ENCODE measurements at regions not wholly inside any gene's neighbourhood (a gene's known extent, or its start where the extent isn't known, plus 50 kb on each side); places are given as distances from the start of the nearest gene placed in this dataset.

DNA sequence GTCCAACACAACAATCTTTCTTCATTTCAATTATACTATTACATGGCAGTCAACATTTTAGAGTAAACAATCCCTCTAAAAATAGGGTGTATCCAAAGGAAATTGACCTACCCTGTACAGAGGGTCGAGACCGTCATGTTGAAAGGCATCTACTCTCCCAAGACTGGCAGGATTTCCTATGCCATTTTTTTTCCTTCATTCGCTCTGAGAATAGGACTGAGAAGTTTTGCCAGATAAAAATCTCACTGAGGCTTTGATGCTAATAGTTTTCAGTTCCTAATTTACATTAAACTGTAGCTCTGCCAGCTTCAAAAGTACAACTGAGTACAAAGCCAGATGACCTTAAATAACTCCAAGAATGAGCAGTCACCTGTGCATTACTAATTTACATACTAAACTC lies 84.5 kb upstream of the SEMA3C start:
- DNase-seq (no peak), ATAC-seq (ENCODE audit: poor library complexity) (no peak)
- H3K9me3 Mint-ChIP-seq, result peaks cover 7% of the 10 kb centered on the region
- H3K36me3 Mint-ChIP-seq (ENCODE audit: low read depth), result no peaks in the 10 kb centered on the region
- ChIA-PET CTCF (no interaction called here), POLR2A (no interaction called here)
- Histone ChIP-seq H3K9me3 (ENCODE audit: control insufficient read depth in 1 of 2, insufficient read depth in 1 of 2, low read length in 2 of 2) (peaks cover 0 to 2% of the 10 kb centered on the region in 2 experiments), H3K4me1 (ENCODE audit: insufficient read depth, low read length) (no peaks in the 10 kb centered on the region), H3K36me3 (ENCODE audit: insufficient read depth, low read length) (no peaks in the 10 kb centered on the region), H3K27ac (ENCODE audit: low read depth in 1 of 2, low read length in 2 of 2) (no peak overlapping the region), H3K4me3 (ENCODE audit: low read length) (no peak overlapping the region), H3K27me3 (ENCODE audit: control insufficient read depth in 1 of 2, insufficient read depth in 2 of 2, low read length in 2 of 2) (no peaks in the 10 kb centered on the region)
- H3K4me1 Mint-ChIP-seq (ENCODE audit: low read depth), result no peaks in the 10 kb centered on the region
- H3K4me3 Mint-ChIP-seq, result no peak overlapping the region
- intact Hi-C loops (cut with DNase I, micrococcal nuclease), result no loop called here
- TF ChIP-seq CTCF (IDR thresholded peaks at IDR 0.05), result no peak
- H3K27me3 Mint-ChIP-seq, result no peaks in the 10 kb centered on the region
- H3K27ac Mint-ChIP-seq, result no peak overlapping the region

GRCh38 chr7:81002421-81002820 lies 83.6 kb upstream of the SEMA3C start:
- Histone ChIP-seq H3K36me3 (ENCODE audit: insufficient read depth, low read length) (no peaks in the 10 kb centered on the region), H3K27ac (ENCODE audit: low read depth in 1 of 2, low read length in 2 of 2) (no peak overlapping the region), H3K4me1 (ENCODE audit: insufficient read depth, low read length) (no peaks in the 10 kb centered on the region), H3K4me3 (ENCODE audit: low read length) (no peak overlapping the region), H3K9me3 (ENCODE audit: control insufficient read depth in 1 of 2, insufficient read depth in 1 of 2, low read length in 2 of 2) (peaks cover 0 to 7% of the 10 kb centered on the region in 2 experiments), H3K27me3 (ENCODE audit: control insufficient read depth in 1 of 2, insufficient read depth in 2 of 2, low read length in 2 of 2) (no peaks in the 10 kb centered on the region)
- intact Hi-C loops (cut with DNase I, micrococcal nuclease), result no loop called here
- no peak overlapping the region for H3K4me3 Mint-ChIP-seq
- H3K4me1 Mint-ChIP-seq (ENCODE audit: low read depth), result no peaks in the 10 kb centered on the region
- H3K27ac Mint-ChIP-seq, result no peak overlapping the region
- no peak for ATAC-seq (ENCODE audit: poor library complexity)
- H3K27me3 Mint-ChIP-seq, result no peaks in the 10 kb centered on the region
- TF ChIP-seq CTCF (IDR thresholded peaks at IDR 0.05), result no peak
- peaks cover 7% of the 10 kb centered on the region for H3K9me3 Mint-ChIP-seq
- no peak for DNase-seq
- ChIA-PET CTCF (no interaction called here), POLR2A (no interaction called here)
- H3K36me3 Mint-ChIP-seq (ENCODE audit: low read depth), result no peaks in the 10 kb centered on the region

- Mint-ChIP-seq H3K27me3 (no peaks in the 10 kb centered on the region), H3K27ac (no peak overlapping the region), H3K4me3 (no peak overlapping the region), H3K4me1 (ENCODE audit: low read depth) (no peaks in the 10 kb centered on the region), H3K36me3 (ENCODE audit: low read depth) (no peaks in the 10 kb centered on the region), H3K9me3 (peaks cover 7% of the 10 kb centered on the region)
- Histone ChIP-seq H3K27ac (ENCODE audit: low read depth in 1 of 2, low read length in 2 of 2) (no peak overlapping the region), H3K9me3 (ENCODE audit: control insufficient read depth in 1 of 2, insufficient read depth in 1 of 2, low read length in 2 of 2) (peaks cover 0 to 9% of the 10 kb centered on the region in 2 experiments), H3K4me1 (ENCODE audit: insufficient read depth, low read length) (no peaks in the 10 kb centered on the region), H3K4me3 (ENCODE audit: low read length) (no peak overlapping the region), H3K27me3 (ENCODE audit: control insufficient read depth in 1 of 2, insufficient read depth in 2 of 2, low read length in 2 of 2) (no peaks in the 10 kb centered on the region), H3K36me3 (ENCODE audit: insufficient read depth, low read length) (no peaks in the 10 kb centered on the region)
- POLR2A ChIA-PET, result no interaction called here
- no peak for TF ChIP-seq CTCF (IDR thresholded peaks at IDR 0.05)
- no peak for DNase-seq
- intact Hi-C loops (cut with DNase I, micrococcal nuclease), result no loop called here
- ATAC-seq (ENCODE audit: poor library complexity), result no peak
- CTCF ChIA-PET, result no interaction called here
These were observed 80.9 kb upstream of the SEMA3C start for GRCh38 chr7:80999771-81000170.
